ENCODE measurements at regions not wholly inside any gene's neighbourhood (a gene's known extent, or its start where the extent isn't known, plus 50 kb on each side); places are given as distances from the start of the nearest gene placed in this dataset.

- intact Hi-C loops (cut with micrococcal nuclease) = loop anchor here (10.0 kb wide), 1 partner anchor 268 kb away; no protein-coding TSS in a partner anchor
- ChIA-PET RAD21 (ENCODE audit: low non-redundant PET in 1 of 2, low total read pairs in 2 of 2, uncharacterized antibody in 2 of 2, unreplicated experiment in 2 of 2) (no interaction called here), POLR2A (no interaction called here), CTCF (no interaction called here)
- Histone ChIP-seq H3K27ac (ENCODE audit: low read depth, low read length) (no peak overlapping the region), H2AFZ (ENCODE audit: low read depth, low read length, poor library complexity, severe bottlenecking) (no peak overlapping the region), H3K79me2 (ENCODE audit: insufficient read depth, low read length) (no peaks in the 10 kb centered on the region), H3K9ac (ENCODE audit: low read length) (no peak overlapping the region), H3K9me2 (ENCODE audit: insufficient read depth) (no peaks in the 10 kb centered on the region), H3K4me1 (ENCODE audit: control insufficient read depth in 1 of 2, insufficient read depth in 2 of 2, low read length in 2 of 2) (no peaks in the 10 kb centered on the region), H4K20me1 (ENCODE audit: insufficient read depth) (no peaks in the 10 kb centered on the region), H3K4me2 (ENCODE audit: low read length) (no peak overlapping the region), H3K9me3 (ENCODE audit: control insufficient read depth in 1 of 2, insufficient read depth in 1 of 2, low read depth in 1 of 2, low read length in 2 of 2) (no peaks in the 10 kb centered on the region; a peak in 1 of 4 replicates), H3K4me3 (replicated peaks in 1 of 2; ENCODE audit: low read depth in 1 of 2, low read length in 2 of 2) (no peak overlapping the region), H3K27me3 (ENCODE audit: insufficient read depth, low read length) (peaks cover 8% of the 10 kb centered on the region; the same call in 1 of the 2 replicates), H3K36me3 (ENCODE audit: control insufficient read depth in 1 of 2, insufficient read depth in 2 of 2, low read length in 2 of 2) (no peaks in the 10 kb centered on the region)
- ATAC-seq (no peak), DNase-seq (ENCODE audit: low read depth, low spot score) (no peak)
- TF ChIP-seq POLR2AphosphoS5 (IDR thresholded peaks at IDR 0.05; ENCODE audit: low read depth, low read length) (no peak), SIN3A (IDR thresholded peaks at IDR 0.05; ENCODE audit: low read depth) (no peak), SRF (IDR thresholded peaks at IDR 0.05; ENCODE audit: low read depth) (no peak), RAD21 (IDR thresholded peaks at IDR 0.05; ENCODE audit: low read depth) (no peak), CBX3 (IDR thresholded peaks at IDR 0.05; ENCODE audit: low read depth) (no peak), ATF3 (IDR thresholded peaks at IDR 0.05) (no peak), YY1 (IDR thresholded peaks at IDR 0.05; ENCODE audit: extremely low read depth, insufficient replicate concordance, low read depth, low read length) (no peak), EZH2phosphoT487 (IDR thresholded peaks at IDR 0.05; ENCODE audit: borderline replicate concordance) (no peak)
- TF ChIP-seq, protein P1, sequence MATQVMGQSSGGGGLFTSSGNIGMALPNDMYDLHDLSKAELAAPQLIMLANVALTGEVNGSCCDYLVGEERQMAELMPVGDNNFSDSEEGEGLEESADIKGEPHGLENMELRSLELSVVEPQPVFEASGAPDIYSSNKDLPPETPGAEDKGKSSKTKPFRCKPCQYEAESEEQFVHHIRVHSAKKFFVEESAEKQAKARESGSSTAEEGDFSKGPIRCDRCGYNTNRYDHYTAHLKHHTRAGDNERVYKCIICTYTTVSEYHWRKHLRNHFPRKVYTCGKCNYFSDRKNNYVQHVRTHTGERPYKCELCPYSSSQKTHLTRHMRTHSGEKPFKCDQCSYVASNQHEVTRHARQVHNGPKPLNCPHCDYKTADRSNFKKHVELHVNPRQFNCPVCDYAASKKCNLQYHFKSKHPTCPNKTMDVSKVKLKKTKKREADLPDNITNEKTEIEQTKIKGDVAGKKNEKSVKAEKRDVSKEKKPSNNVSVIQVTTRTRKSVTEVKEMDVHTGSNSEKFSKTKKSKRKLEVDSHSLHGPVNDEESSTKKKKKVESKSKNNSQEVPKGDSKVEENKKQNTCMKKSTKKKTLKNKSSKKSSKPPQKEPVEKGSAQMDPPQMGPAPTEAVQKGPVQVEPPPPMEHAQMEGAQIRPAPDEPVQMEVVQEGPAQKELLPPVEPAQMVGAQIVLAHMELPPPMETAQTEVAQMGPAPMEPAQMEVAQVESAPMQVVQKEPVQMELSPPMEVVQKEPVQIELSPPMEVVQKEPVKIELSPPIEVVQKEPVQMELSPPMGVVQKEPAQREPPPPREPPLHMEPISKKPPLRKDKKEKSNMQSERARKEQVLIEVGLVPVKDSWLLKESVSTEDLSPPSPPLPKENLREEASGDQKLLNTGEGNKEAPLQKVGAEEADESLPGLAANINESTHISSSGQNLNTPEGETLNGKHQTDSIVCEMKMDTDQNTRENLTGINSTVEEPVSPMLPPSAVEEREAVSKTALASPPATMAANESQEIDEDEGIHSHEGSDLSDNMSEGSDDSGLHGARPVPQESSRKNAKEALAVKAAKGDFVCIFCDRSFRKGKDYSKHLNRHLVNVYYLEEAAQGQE (IDR thresholded peaks at IDR 0.05; ENCODE audit: low read depth) = no peak
- no TSS peak for BruUV-seq (replicated peaks)
These were observed 286.3 kb downstream of the MATN1 start for GRCh38 chr1:30437059-30437576.

Data from HCT116 (cell line).